OCI-LY7 (cell line): ENCODE measurements at regions not wholly inside any gene's neighbourhood (a gene's known extent, or its start where the extent isn't known, plus 50 kb on each side); places are given as distances from the start of the nearest gene placed in this dataset.

ENCODE experiments used
- BruUV-seq: library from RNA; stranded (reverse); fragments of 400-500 nt; replicated peaks from 2 replicates; lab custom pipeline; 2021; lab: Mats Ljungman, UMichigan
- CTCF ChIA-PET: fragments of 300-600 bp; sonication (Branson Sonifier 250); formaldehyde crosslinking; loops from one replicate; lab custom pipeline; 2022; ENCODE audit warnings: antibody characterized with exemption; ENCODE audit not compliant: unreplicated experiment; lab: Charles Lee
- POLR2A ChIA-PET: fragments of 300-600 bp; sonication (Branson Sonifier 250); formaldehyde crosslinking; loops from one replicate; lab custom pipeline; 2022; ENCODE audit warnings: antibody characterized with exemption; lab: Charles Lee
- DNase-seq: peaks from one replicate; pipeline ENCODE4 v3.0.0-alpha.2; 2015; ENCODE audit warnings: low spot score
- H2AFZ ChIP-seq: fragments of 200-600 bp; sonication (generic), shearing (Covaris generic); 2 replicates; pipeline ENCODE4 v1.6.1; 2014; ENCODE audit warnings: mild to moderate bottlenecking, antibody characterized with exemption, low read length, moderate library complexity
- H3K27ac ChIP-seq: fragments of 200-600 bp; sonication (generic); 2 replicates; pipeline ENCODE4 v1.5.1; 2014; ENCODE audit warnings: mixed run types, low read depth, mild to moderate bottlenecking, moderate library complexity, low read length, inconsistent platforms; ENCODE audit not compliant: poor library complexity, severe bottlenecking
- H3K36me3 ChIP-seq: fragments of 200-600 bp; sonication (generic); 2 replicates; pipeline ENCODE4 v1.6.1; 2014; ENCODE audit warnings: mild to moderate bottlenecking, antibody characterized with exemption, low read length, moderate library complexity, mixed read lengths; ENCODE audit not compliant: insufficient read depth
- H3K4me1 ChIP-seq: fragments of 200-600 bp; sonication (generic); 2 replicates; pipeline ENCODE4 v1.5.1; 2014; ENCODE audit warnings: mild to moderate bottlenecking, low read length; ENCODE audit not compliant: insufficient read depth, poor library complexity, severe bottlenecking
- H3K4me2 ChIP-seq: fragments of 200-600 bp; sonication (generic); 2 replicates; pipeline ENCODE4 v1.6.1; 2014; ENCODE audit warnings: mild to moderate bottlenecking, low read length
- H3K4me3 ChIP-seq: fragments of 200-600 bp; sonication (generic); 2 replicates; pipeline ENCODE4 v1.5.1; 2014; ENCODE audit warnings: mild to moderate bottlenecking, low read depth, low read length; ENCODE audit not compliant: poor library complexity, severe bottlenecking
- H3K79me2 ChIP-seq: fragments of 200-600 bp; sonication (generic); 2 replicates; pipeline ENCODE4 v1.6.1; 2016; ENCODE audit warnings: low read depth, mild to moderate bottlenecking, low read length, moderate library complexity, mixed read lengths; ENCODE audit not compliant: insufficient read depth
- H3K9me2 ChIP-seq: fragments of 200-600 bp; sonication (generic); 2 replicates; pipeline ENCODE4 v1.6.1; 2016; ENCODE audit warnings: mild to moderate bottlenecking, low read length, mixed read lengths; ENCODE audit not compliant: insufficient read depth
- H3K9me3 ChIP-seq: fragments of 200-600 bp; sonication (generic); 2 replicates; pipeline ENCODE4 v1.6.1; 2014; ENCODE audit warnings: mild to moderate bottlenecking, mixed run types, low read length, mixed read lengths
- H4K20me1 ChIP-seq: fragments of 200-600 bp; sonication (generic); 2 replicates; pipeline ENCODE4 v1.6.1; 2014; ENCODE audit warnings: mild to moderate bottlenecking, antibody characterized with exemption, low read length, moderate library complexity, mixed read lengths; ENCODE audit not compliant: insufficient read depth
- CTCF ChIP-seq: fragments of 200-600 bp; sonication (generic); conservative IDR thresholded peaks from 2 replicates; pipeline ENCODE4 v1.5.1; 2014; ENCODE audit warnings: mild to moderate bottlenecking, antibody characterized with exemption, low read length, moderate library complexity, mixed read lengths
- EZH2phosphoT487 ChIP-seq: fragments of 200-600 bp; sonication (generic); IDR thresholded peaks from 2 replicates; pipeline ENCODE4 v1.6.1; 2018; ENCODE audit warnings: low read depth, borderline replicate concordance, mild to moderate bottlenecking, mixed run types, antibody characterized with exemption, low read length, moderate library complexity, mixed read lengths
- intact Hi-C: fragments of 100-400 bp; cut with micrococcal nuclease; formaldehyde crosslinking; loops from one replicate; pipeline ENCODE4 v1.10.0; 2022; ENCODE audit not compliant: unreplicated experiment

GRCh38 chr3:161166051-161166450 is 55.1 kb upstream of the NMD3 start:
- ChIA-PET CTCF (no interaction called here), POLR2A (interaction anchor here (0.6 to 1.1 kb wide), 3 partner anchors 10 to 186 kb away, joined by 3 read pairs; no protein-coding TSS in a partner anchor)

GRCh38 chr3:161171113-161171512 is 50.0 kb upstream of the NMD3 start:
- Histone ChIP-seq H3K27ac (no peak overlapping the region), H4K20me1 (no peaks in the 10 kb centered on the region), H3K36me3 (no peaks in the 10 kb centered on the region), H3K9me3 (no peaks in the 10 kb centered on the region), H3K9me2 (no peaks in the 10 kb centered on the region), H3K4me2 (no peak overlapping the region), H3K4me1 (no peaks in the 10 kb centered on the region), H3K4me3 (no peak overlapping the region), H3K79me2 (no peaks in the 10 kb centered on the region), H2AFZ (no peak overlapping the region)
- intact Hi-C loops, result no loop called here
- TF ChIP-seq EZH2phosphoT487 (no peak), CTCF (no peak)
- ChIA-PET POLR2A (no interaction called here), CTCF (no interaction called here)
- no TSS peak for BruUV-seq
- no peak for DNase-seq

More at GRCh38 chr3:161166051-161166450, 55.1 kb upstream of the NMD3 start:
- DNase-seq, result no peak
- BruUV-seq, result no TSS peak
- H3K9me2 ChIP-seq, result no peaks in the 10 kb centered on the region
- intact Hi-C loops, result no loop called here
- H3K36me3 ChIP-seq, result no peaks in the 10 kb centered on the region
- H3K4me1 ChIP-seq, result no peaks in the 10 kb centered on the region
- no peaks in the 10 kb centered on the region for H3K9me3 ChIP-seq
- H3K4me2 ChIP-seq, result no peak overlapping the region
- no peak overlapping the region for H2AFZ ChIP-seq
- H4K20me1 ChIP-seq, result no peaks in the 10 kb centered on the region
- TF ChIP-seq CTCF, result no peak
- TF ChIP-seq EZH2phosphoT487, result no peak
- H3K4me3 ChIP-seq, result no peak overlapping the region
- H3K27ac ChIP-seq, result no peak overlapping the region
- no peaks in the 10 kb centered on the region for H3K79me2 ChIP-seq
